HG03520 (cell line): ENCODE measurements at regions not wholly inside any gene's neighbourhood (a gene's known extent, or its start where the extent isn't known, plus 50 kb on each side); places are given as distances from the start of the nearest gene placed in this dataset.

Experiments
- ATAC-seq: cut with Tn5 transposase; IDR thresholded peaks from one replicate; pipeline ENCODE4 v1.9.1; 2021; ENCODE audit warnings: mild to moderate bottlenecking, moderate library complexity; ENCODE audit not compliant: unreplicated experiment

- no peak for ATAC-seq
Measured at GRCh38 chr1:112790920-112791722, 76.0 kb upstream of the PPM1J start.

GRCh38 chr1:112788561-112788960 is 73.4 kb upstream of the PPM1J start:
- no peak for ATAC-seq

GRCh38 chr1:112788054-112788453 is 72.9 kb upstream of the PPM1J start:
- no peak for ATAC-seq

GRCh38 chr1:112783059-112783458 is 67.9 kb upstream of the PPM1J start:
- ATAC-seq, result no peak

- ATAC-seq, result no peak
Measured at GRCh38 chr1:112779665-112780526, 64.8 kb upstream of the PPM1J start.

- no peak for ATAC-seq
Measured at GRCh38 chr1:112778137-112778536, 63.0 kb upstream of the PPM1J start.

- no peak for ATAC-seq
Measured at GRCh38 chr1:112776688-112777087, 61.6 kb upstream of the PPM1J start.

- no peak for ATAC-seq
Measured at GRCh38 chr1:112772781-112773180, 57.6 kb upstream of the PPM1J start.

- no peak for ATAC-seq
Measured at GRCh38 chr1:112770724-112771123, 55.6 kb upstream of the PPM1J start.

GRCh38 chr1:112769611-112770010 is 54.5 kb upstream of the PPM1J start:
- no peak for ATAC-seq

- no peak for ATAC-seq
Measured at GRCh38 chr1:112767646-112768045, 52.5 kb upstream of the PPM1J start.
